A549 (cell line): ENCODE measurements at regions not wholly inside any gene's neighbourhood (a gene's known extent, or its start where the extent isn't known, plus 50 kb on each side); places are given as distances from the start of the nearest gene placed in this dataset.
"Not testable (repeated sequence)": the region's sequence is repeated elsewhere in the genome, so short reads cannot be mapped to it uniquely, and the experiment has no call there.

Source experiments
- ATAC-seq, 2 experiments: fragments of 200-7000 bp in 1 of 2; fragments of >200 bp in 1 of 2; cut with Nextera tagmentation in 1 of 2; cut with Tn5 transposase in 1 of 2; 3 replicates each; pipeline versions ENCODE4 v1.8.0 to v1.9.1; 2018 to 2020; ENCODE audit warnings: mild to moderate bottlenecking in 1 of 2, moderate library complexity in 1 of 2
- CTCF ChIA-PET: fragments of 300-600 bp; sonication (Branson Sonifier 250); formaldehyde crosslinking; extraction: SDS; loops from one replicate; lab custom pipeline; 2021; ENCODE audit warnings: antibody characterized with exemption, inconsistent platforms; lab: Yijun Ruan, JAX
- POLR2A ChIA-PET: fragments of 350-600 bp; formaldehyde crosslinking; extraction: SDS; loops from one replicate; lab custom pipeline; 2021; ENCODE audit warnings: antibody characterized with exemption, inconsistent platforms; lab: Yijun Ruan, JAX
- DNase-seq, 2 experiments: peaks; one replicate each; pipeline versions ENCODE4 v3.0.0 to v3.0.0-alpha.2; 2011 to 2016; ENCODE audit warnings: low read depth in 1 of 2, low spot score in 1 of 2
- FAIRE-seq: peaks from 2 replicates; lab custom pipeline; 2011; peaks lifted over from hg19 to GRCh38; lab: Jason Lieb, UNC
- H3K27ac ChIP-seq, 2 experiments: fragments of >200 bp; sonication (Bioruptor Twin); formaldehyde crosslinking; 3 replicates each; pipeline ENCODE4 v1.5.1; 2016 to 2017
- H3K4me1 ChIP-seq: fragments of >200 bp; sonication (Bioruptor Twin); formaldehyde crosslinking; 3 replicates; pipeline ENCODE4 v1.6.1; 2016
- H3K4me2 ChIP-seq: fragments of >200 bp; sonication (Bioruptor Twin); formaldehyde crosslinking; 3 replicates; pipeline ENCODE4 v1.6.1; 2016
- H3K4me3 ChIP-seq: fragments of >200 bp; sonication (Bioruptor Twin); formaldehyde crosslinking; 3 replicates; pipeline ENCODE4 v1.5.1; 2016
- H3K9me3 ChIP-seq: fragments of >200 bp; sonication (Bioruptor Twin); formaldehyde crosslinking; 3 replicates; pipeline ENCODE4 v1.6.1; 2016
- ATOH8 ChIP-seq: fragments of 250-450 bp; sonication (Bioruptor Pico); IDR thresholded peaks from 2 replicates; pipeline ENCODE4 v1.5.0; 2020; ENCODE audit warnings: low read depth, mild to moderate bottlenecking, moderate library complexity
- CHD2 ChIP-seq: fragments of 150-350 bp; IDR thresholded peaks from 2 replicates; pipeline ENCODE4 v1.6.1; 2014; ENCODE audit warnings: low read length; ENCODE audit not compliant: partially characterized antibody
- CHD4 ChIP-seq: fragments of 200-600 bp; sonication (generic); IDR thresholded peaks from 2 replicates; pipeline ENCODE4 v1.6.1; 2016; ENCODE audit warnings: antibody characterized with exemption, mild to moderate bottlenecking, borderline replicate concordance
- CTCF ChIP-seq: fragments of >200 bp; sonication (Bioruptor Twin); formaldehyde crosslinking; IDR thresholded peaks from 3 replicates; pipeline ENCODE4 v1.5.1; 2016
- E2F6 ChIP-seq: IDR thresholded peaks from 2 replicates; pipeline ENCODE4 v1.6.1; 2012; ENCODE audit warnings: low read depth, borderline replicate concordance
- FOSB ChIP-seq: fragments of 250-450 bp; sonication (Bioruptor Pico); IDR thresholded peaks from 2 replicates; pipeline ENCODE4 v1.5.0; 2020; ENCODE audit warnings: mild to moderate bottlenecking, moderate library complexity
- FOSL2 ChIP-seq, 2 experiments: fragments of 450-650 bp in 1 of 2; fragments of >200 bp in 1 of 2; sonication (Bioruptor Twin) in 1 of 2; formaldehyde crosslinking; IDR thresholded peaks; 2 replicates each; pipeline versions ENCODE4 v1.5.0 to v1.6.1; 2016 to 2020; ENCODE audit warnings: mild to moderate bottlenecking in 1 of 2, moderate library complexity in 1 of 2
- FOXS1 ChIP-seq: fragments of 250-450 bp; sonication (Bioruptor Pico); IDR thresholded peaks from 2 replicates; pipeline ENCODE4 v1.5.0; 2020; ENCODE audit warnings: mild to moderate bottlenecking, moderate library complexity
- GATA3 ChIP-seq: IDR thresholded peaks from 2 replicates; pipeline ENCODE4 v1.6.1; 2012; ENCODE audit warnings: borderline replicate concordance
- JUN ChIP-seq, 2 experiments: fragments of >200 bp; sonication (Bioruptor Twin); formaldehyde crosslinking; IDR thresholded peaks; 2 replicates in 1 of 2; 3 replicates in 1 of 2; pipeline ENCODE4 v1.6.1; 2016 to 2017
- KDM5A ChIP-seq: fragments of 200-600 bp; sonication (generic); IDR thresholded peaks from 2 replicates; pipeline ENCODE4 v1.6.1; 2016; ENCODE audit warnings: antibody characterized with exemption, mild to moderate bottlenecking
- MAFK ChIP-seq: fragments of 450-650 bp; IDR thresholded peaks from 2 replicates; pipeline ENCODE4 v1.6.1; 2014; ENCODE audit not compliant: partially characterized antibody
- MAX ChIP-seq: IDR thresholded peaks from 2 replicates; pipeline ENCODE4 v1.6.1; 2012
- MAZ ChIP-seq: fragments of 150-350 bp; IDR thresholded peaks from 2 replicates; pipeline ENCODE4 v1.6.1; 2014; ENCODE audit warnings: antibody characterized with exemption, low read depth, low read length, borderline replicate concordance
- MYC ChIP-seq: IDR thresholded peaks from 2 replicates; pipeline ENCODE4 v1.6.1; 2012; ENCODE audit warnings: mild to moderate bottlenecking, inconsistent platforms, low read length, improper control_type of control experiment, borderline replicate concordance
- NPAS2 ChIP-seq: fragments of 250-450 bp; sonication (Bioruptor Pico); IDR thresholded peaks from 2 replicates; pipeline ENCODE4 v1.8.0; 2022; ENCODE audit warnings: mild to moderate bottlenecking, moderate library complexity, borderline replicate concordance
- POLR2A ChIP-seq: IDR thresholded peaks from 2 replicates; pipeline ENCODE4 v1.6.1; 2012; ENCODE audit warnings: mild to moderate bottlenecking, low read length
- RARB ChIP-seq: fragments of 250-450 bp; sonication (Bioruptor Pico); IDR thresholded peaks from 2 replicates; pipeline ENCODE4 v1.8.0; 2021; ENCODE audit warnings: mild to moderate bottlenecking, moderate library complexity
- RCOR1 ChIP-seq: fragments of 150-350 bp; IDR thresholded peaks from 2 replicates; pipeline ENCODE4 v1.6.1; 2014; ENCODE audit warnings: antibody characterized with exemption, low read length, low read depth
- RFX5 ChIP-seq: fragments of 450-650 bp; IDR thresholded peaks from 2 replicates; pipeline ENCODE4 v1.7.1; 2014; ENCODE audit warnings: antibody characterized with exemption, mild to moderate bottlenecking, moderate library complexity
- TFCP2L1 ChIP-seq: fragments of 250-450 bp; sonication (Bioruptor Pico); IDR thresholded peaks from 2 replicates; pipeline ENCODE4 v1.5.0; 2021; ENCODE audit warnings: mild to moderate bottlenecking
- USF2 ChIP-seq: fragments of 450-650 bp; IDR thresholded peaks from 2 replicates; pipeline ENCODE4 v1.6.1; 2014; ENCODE audit warnings: antibody characterized with exemption
- ZFP36 ChIP-seq: fragments of 450-650 bp; IDR thresholded peaks from 2 replicates; pipeline ENCODE4 v1.6.1; 2014; ENCODE audit warnings: borderline replicate concordance; ENCODE audit not compliant: partially characterized antibody
- ZNF302 ChIP-seq: fragments of 250-450 bp; sonication (Bioruptor Pico); IDR thresholded peaks from 2 replicates; pipeline ENCODE4 v1.9.0; 2021; ENCODE audit warnings: inconsistent platforms, mild to moderate bottlenecking, moderate library complexity
- WGBS: methylation state at CpG from one replicate; pipeline ENCODE4 v1.1.6; 2017; ENCODE audit errors: missing lambda C conversion rate; 5-methylcytosine and 5-hydroxymethylcytosine counted together

- POLR2A ChIA-PET: no interaction called here
- DNase-seq: no peak
- no peak overlapping the region for H3K4me2 ChIP-seq
- TF ChIP-seq ATOH8: no peak
- TF ChIP-seq TFCP2L1: no peak
- TF ChIP-seq GATA3: no peak
- TF ChIP-seq MAFK: no peak
- no peak for TF ChIP-seq RFX5
- no peak for TF ChIP-seq CTCF
- TF ChIP-seq JUN (IDR thresholded peaks at IDR 0.05): no peak
- TF ChIP-seq MAX: no peak
- no peak for TF ChIP-seq RCOR1
- TF ChIP-seq POLR2A: no peak
- no peak for TF ChIP-seq E2F6
- TF ChIP-seq, all 56 proteins: peak for 0
- CTCF ChIA-PET: no interaction called here
- no peak for FAIRE-seq
- no peak for ATAC-seq
- Histone ChIP-seq H3K27ac (no peak overlapping the region), H3K4me3 (no peak overlapping the region), H3K4me1 (peaks cover 21% of the 10 kb centered on the region), H3K9me3 (no peaks in the 10 kb centered on the region)
- WGBS: 69% methylated on average over 11 of the region's 11 CpGs
Observed at GRCh38 chr6:125587666-125588632, 161.5 kb upstream of the HEY2 start.

GRCh38 chr6:125591796-125592195 is 157.6 kb upstream of the HEY2 start:
- H3K27ac ChIP-seq, POLR2A ChIA-PET, CTCF ChIA-PET, H3K4me3 ChIP-seq, H3K4me1 ChIP-seq, ATAC-seq, FAIRE-seq, H3K9me3 ChIP-seq, DNase-seq, H3K4me2 ChIP-seq: not testable (repeated sequence)
- 16% methylated on average over 3 of the region's 3 CpGs for WGBS

GRCh38 chr6:125593746-125594145 is 155.7 kb upstream of the HEY2 start:
- H3K4me3 ChIP-seq: no peak overlapping the region
- no peak overlapping the region for H3K4me2 ChIP-seq
- POLR2A ChIA-PET: no interaction called here
- DNase-seq: no peak
- CTCF ChIA-PET: no interaction called here
- H3K27ac ChIP-seq: no peak overlapping the region
- no peak for ATAC-seq
- no peak for FAIRE-seq
- H3K9me3 ChIP-seq: no peaks in the 10 kb centered on the region
- TF ChIP-seq ZFP36 (no peak), MYC (no peak), TFCP2L1 (no peak), FOXS1 (CRISPR knock-in tag) (no peak), FOSB (no peak), NPAS2 (CRISPR knock-in tag) (no peak)
- H3K4me1 ChIP-seq: no peaks in the 10 kb centered on the region

- no peak for FAIRE-seq
- Histone ChIP-seq H3K27ac (no peak overlapping the region), H3K4me1 (no peaks in the 10 kb centered on the region), H3K4me3 (no peak overlapping the region)
- DNase-seq: no peak
- 82% methylated on average over 3 of the region's 3 CpGs for WGBS
- POLR2A ChIA-PET: no interaction called here
- CTCF ChIA-PET: no interaction called here
- no peak for ATAC-seq
- no peak for TF ChIP-seq CHD4
- no peak for TF ChIP-seq USF2
- TF ChIP-seq RARB: no peak
- TF ChIP-seq RCOR1: no peak
- TF ChIP-seq FOSL2 (IDR thresholded peaks at IDR 0.05): no peak
- no peak for TF ChIP-seq FOSL2 (CRISPR knock-in tag; IDR thresholded peaks at IDR 0.05)
- no peak for TF ChIP-seq ATOH8
- TF ChIP-seq MAZ: no peak
- TF ChIP-seq E2F6: no peak
- TF ChIP-seq KDM5A: no peak
- TF ChIP-seq ZNF302 (CRISPR knock-in tag): no peak
- TF ChIP-seq CHD2: no peak
- TF ChIP-seq, all 56 proteins: peak for 0
- Histone ChIP-seq H3K4me2 (no peak overlapping the region), H3K9me3 (no peaks in the 10 kb centered on the region)
Observed at GRCh38 chr6:125596020-125596419, 153.4 kb upstream of the HEY2 start.
